Esophagus mucosa (tissue), 1 donor: ENCODE measurements at regions not wholly inside any gene's neighbourhood (a gene's known extent, or its start where the extent isn't known, plus 50 kb on each side); places are given as distances from the start of the nearest gene placed in this dataset.

Experiments used
- ATAC-seq: fragments of 200-7000 bp; cut with Tn5 transposase; one replicate; pipeline ENCODE4 v1.9.1; 2020
- donor health status: DM: yes; HTN: yes; CAD: no.

GRCh38 chr2:239865059-239865639, 160.0 kb downstream of the NDUFA10 start:
- peak; percentile 27 for ATAC-seq

GRCh38 chr2:239864247-239865058, 160.7 kb downstream of the NDUFA10 start:
- no peak for ATAC-seq

- no peak for ATAC-seq
These were observed 162.5 kb downstream of the NDUFA10 start for GRCh38 chr2:239862613-239863012.

DNA sequence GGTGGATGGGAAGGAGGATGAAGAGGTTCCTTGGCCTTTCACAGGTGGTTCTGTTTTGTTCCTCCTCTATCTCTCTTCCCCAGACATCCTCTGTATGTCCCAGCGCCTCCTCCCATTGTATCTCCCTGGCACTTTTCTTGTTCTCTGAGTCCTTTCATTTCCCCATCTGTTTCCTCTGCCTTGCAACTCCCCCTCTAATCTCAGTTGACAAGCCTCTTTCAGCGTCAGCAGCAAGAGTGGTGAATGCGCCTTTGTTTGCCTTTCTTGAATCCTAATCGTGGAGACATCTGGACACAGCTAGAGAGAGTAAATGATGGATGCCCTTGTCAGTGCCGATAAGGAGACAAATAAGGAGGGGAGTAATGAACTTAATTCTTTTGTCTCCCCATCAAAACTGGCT, 167.0 kb downstream of the NDUFA10 start:
- no peak for ATAC-seq

GRCh38 chr2:239857591-239857990, 167.6 kb downstream of the NDUFA10 start:
- no peak for ATAC-seq

GRCh38 chr2:239856620-239857285, 168.4 kb downstream of the NDUFA10 start:
- ATAC-seq: no peak

DNA sequence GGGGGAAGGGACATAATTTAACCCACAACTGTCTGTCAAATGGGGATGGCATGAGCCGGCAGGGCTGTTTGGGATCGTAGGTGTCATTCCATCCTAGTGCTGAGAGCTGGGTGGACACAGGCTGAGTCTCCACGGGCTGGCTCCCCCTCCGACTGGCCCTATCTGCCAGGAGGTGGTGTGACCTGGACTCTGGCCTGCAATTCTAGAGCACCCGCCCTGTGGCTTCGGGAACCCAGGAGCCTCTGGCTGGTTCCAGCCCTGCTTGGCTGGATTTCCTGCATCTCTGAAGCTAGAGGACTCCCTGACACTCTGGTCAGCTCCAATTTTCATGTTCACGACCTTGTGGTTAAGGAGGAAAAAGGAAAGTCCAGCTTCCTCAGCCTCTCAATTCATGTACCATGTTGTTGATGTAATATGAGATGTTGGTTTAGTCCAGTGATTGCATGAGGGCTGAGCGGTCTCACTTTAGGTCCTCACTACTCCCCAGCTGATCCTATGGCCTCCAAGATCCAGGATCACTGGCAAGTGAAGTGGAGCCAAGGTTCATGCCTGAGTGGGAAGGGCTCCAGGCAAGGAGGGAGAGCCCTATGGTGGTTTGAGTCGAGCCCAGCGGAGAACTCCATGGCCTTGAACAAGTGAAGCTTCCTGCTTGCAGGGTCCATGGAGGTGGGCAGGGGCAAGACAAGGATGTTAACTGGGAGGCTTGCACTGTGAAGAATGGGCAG, 169.1 kb downstream of the NDUFA10 start:
- no peak for ATAC-seq

DNA sequence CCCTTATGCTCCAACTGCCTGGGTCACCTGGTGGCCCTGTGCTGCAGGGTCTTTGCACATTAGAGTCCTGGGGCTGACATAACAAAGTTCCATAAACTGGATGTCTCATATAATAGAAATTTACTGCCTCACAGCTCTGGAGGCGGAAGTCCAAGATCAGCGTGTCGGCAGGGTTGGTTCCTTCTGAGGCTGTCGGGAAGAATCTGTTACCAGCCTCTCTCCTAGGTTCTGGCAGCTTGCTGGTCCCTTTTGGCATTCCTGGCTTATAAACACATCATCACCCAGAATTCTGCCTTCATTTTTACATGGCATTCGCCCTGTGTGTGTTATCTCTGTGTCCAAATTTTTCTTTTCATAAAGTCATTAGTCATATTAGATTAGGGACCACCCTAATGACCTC, 170.5 kb downstream of the NDUFA10 start:
- no peak for ATAC-seq

- ATAC-seq: no peak
These were observed 171.3 kb downstream of the NDUFA10 start for GRCh38 chr2:239853706-239854327.

GRCh38 chr2:239853121-239853520, 172.0 kb downstream of the NDUFA10 start:
- ATAC-seq: no peak

GRCh38 chr2:239852272-239852671, 172.9 kb downstream of the NDUFA10 start:
- ATAC-seq: no peak

DNA sequence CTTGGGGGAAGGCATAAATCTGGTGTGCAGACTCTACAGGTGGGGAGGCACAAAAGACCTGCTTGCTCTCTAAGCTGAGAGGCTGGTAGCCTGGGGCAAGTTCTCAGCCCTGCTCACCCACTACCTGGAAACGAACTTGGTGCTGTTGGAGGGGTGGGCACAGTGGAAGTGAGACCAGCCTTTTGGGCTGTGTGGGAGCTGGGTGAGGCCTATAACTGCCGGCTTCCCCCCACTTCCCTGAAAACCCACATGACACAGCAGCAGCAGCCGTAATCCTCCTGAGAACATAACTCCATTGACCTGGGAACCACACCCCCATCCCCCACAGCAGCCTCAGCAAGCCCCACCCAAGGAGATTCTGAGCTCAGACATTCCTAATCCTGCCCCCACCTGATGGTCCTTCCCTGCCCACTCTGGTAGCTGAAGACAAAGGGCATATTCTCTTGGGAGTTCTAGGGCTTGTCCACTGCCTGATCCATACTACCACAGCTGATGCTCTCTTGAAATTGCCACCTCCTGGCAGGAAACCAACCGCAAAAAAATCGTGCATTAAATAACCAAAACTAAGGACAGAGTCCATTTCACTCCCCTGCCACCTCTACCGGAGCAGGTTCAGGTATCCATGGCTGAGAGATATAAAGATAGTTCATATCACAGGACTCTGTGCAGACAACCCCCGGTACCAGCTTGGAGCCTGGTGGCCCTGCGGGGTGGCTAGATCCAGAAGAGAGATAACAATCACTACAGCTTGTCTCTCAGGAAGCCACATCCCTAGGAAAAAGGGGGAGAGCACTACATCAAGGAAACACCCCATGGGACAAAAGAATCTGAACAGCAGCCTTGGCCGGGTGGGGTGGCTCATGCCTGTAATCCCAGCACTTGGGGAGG, 178.1 kb downstream of the NDUFA10 start:
- ATAC-seq: no peak

DNA sequence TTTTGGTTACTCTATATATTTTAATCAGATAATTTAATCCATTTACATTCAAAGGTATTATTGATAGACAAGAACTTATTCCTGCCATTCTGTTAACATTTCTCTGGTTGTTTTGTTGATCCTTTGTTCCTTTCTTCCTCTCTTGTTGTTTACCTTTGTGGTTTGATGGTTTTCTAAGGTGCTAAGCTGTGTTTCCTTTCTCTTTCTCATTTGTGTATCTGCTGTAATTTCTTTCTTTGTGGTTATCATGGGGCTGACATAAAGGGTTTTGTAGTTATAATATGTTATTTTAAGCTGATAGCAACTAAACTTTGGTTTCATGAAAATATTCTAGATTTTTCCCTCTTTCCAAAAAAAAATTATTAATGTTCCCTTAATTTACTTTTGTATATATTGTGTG, 179.2 kb downstream of the NDUFA10 start:
- no peak for ATAC-seq

DNA sequence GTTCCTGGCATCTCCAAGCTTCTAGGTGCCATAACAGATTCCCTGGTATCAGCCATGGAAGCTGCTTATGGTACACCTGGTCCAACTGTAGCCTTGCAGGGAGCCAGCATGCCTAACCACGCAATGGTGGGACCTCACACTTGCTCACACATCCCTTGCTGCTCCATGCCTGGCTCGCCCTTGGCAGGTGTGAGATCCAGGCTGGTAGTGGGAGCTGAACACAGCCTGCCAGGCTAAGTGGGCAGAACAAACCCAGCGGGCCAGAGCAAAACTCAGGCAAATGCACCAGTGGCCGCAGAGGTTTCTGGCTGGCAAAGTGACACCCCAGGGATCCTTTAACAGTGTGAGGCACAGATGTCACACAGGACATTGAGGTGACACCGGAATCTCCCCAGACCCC, 185.8 kb downstream of the NDUFA10 start:
- ATAC-seq: no peak

- no peak for ATAC-seq
These were observed 188.9 kb downstream of the NDUFA10 start for GRCh38 chr2:239836021-239836765.

DNA sequence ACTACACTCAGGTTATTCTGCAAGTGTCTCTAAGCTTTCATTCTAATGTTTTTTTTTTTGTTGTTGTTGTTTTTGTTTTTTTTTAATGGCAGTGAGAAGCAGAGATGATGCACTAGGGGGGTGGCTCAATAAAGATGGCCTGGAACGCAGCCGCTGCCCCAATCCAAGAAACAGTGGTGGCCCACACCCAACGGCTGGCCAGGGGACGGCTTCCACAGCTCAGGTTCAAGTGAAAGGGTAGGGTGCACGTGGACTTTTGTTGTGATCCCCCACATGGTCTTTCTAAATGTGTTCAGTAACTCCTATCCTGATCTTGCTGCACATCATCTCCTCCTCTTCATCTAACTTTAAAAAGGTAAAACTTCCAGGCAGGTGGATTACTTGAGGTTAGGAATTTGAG, 190.1 kb downstream of the NDUFA10 start:
- ATAC-seq: no peak

DNA sequence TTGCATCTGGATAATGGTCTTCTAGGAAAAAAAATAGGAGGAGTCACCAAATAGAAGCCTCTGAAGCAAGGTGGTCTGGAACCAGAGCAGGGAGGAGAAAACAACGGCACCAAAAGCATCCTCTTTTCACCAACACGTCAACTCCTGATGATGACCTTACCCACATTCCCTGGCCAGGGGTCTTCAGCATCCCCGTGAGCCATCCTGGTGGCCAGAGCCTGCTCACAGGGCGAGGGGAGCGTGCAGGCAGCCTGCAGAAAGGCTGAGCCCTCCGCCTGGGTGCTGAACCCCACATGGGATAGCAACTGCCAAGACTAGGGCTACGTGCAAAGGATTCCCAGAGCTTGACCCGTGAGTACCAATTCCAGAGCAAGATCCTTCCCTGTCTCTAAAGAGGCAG, 191.0 kb downstream of the NDUFA10 start:
- ATAC-seq: no peak

DNA sequence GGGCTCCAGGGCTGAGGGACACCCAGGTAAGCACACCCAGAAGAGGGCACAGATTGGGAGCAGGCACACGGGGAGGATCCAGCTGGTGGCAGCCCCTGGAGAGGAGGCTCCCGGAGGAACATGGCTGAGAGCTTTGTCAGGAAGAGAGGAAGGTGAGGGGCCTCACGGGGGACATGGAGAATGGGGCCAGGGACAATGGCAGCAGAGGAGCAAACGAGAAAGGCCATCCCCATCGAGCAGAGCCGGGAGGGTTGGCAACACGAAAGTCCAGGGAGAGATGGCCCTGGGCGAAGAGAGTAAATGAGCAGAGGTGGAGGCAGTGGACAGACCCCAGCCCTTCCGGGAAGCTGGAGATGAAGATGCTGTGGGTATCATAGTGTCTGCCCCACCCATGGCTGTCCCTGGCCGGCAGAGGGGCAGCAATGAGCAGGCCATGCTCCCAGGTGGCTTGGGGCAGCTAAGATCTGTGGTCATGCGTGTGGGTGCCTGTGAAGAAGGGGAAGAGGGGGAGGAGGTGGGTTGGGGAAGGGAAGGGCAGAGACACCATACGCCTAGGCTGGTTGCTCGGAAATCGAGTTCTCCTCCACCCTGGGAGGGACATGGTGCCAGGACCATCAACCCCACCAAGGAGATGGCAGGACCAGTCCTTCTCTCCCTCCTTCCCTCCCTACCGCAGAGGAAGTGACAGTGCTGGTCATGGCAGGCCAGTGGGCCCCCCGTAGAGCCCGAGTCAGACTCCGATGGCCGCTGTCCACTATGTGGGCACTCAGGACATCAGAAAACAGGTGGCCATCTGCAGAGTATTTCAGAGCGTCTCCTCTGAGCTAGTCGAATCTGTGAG, 191.7 kb downstream of the NDUFA10 start:
- ATAC-seq: no peak

DNA sequence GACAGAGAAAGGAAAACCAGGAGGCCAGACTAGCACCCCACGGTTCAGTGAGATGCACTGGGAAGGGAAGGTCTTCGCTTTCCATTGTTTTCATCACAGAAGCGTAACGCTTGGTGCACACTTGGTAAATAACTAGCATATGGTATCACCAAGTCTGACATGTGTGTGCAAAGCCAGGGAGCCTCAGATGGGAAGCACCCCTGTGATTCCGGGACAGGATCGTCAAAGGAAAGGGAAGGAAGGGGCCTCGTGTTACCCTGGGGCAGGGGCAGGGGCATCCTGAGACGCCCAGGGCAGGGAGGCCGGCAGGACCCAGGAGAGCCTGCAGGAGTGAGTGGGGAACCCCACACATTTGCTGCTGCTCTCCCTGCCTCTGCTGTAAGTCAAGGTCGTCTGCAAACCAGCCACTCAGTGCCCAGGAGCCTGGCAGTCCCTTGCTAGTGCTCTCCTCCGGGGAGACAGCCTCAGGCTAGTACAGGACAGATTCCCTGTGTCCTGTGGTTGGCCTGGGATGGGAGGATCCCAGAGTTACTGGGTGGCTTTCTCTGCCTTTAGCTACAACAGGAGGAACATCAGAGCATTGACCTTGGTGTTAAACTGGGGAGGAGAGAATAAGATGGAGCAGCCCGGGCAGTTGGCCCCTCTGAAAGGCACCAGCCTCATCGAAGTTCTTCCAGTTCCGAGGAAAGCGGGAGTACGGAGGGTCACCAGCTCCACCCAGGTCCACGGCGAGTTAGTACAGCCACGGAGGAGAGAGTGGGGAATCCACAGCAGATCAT, 192.5 kb downstream of the NDUFA10 start:
- ATAC-seq: no peak
